ENCODE measurements at regions not wholly inside any gene's neighbourhood (a gene's known extent, or its start where the extent isn't known, plus 50 kb on each side); places are given as distances from the start of the nearest gene placed in this dataset.

DNA sequence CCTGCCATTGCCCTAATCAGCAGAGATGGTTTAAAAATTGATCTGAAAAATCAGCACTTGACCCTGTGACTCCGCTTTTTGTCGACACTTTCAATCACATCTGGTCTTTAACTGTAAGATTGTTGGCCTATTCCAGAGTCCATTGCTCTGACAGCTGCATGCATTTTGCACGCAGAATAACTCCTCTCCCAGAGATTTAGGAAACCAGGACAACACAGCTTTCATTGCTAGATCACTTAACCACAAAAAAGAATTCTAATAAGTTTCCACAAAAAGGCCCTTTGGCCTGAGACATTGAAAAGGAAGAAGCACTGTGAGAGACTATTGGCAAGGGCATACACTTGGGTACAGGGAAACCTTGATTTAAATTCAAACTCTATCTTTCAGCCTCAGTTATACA lies 373.1 kb downstream of the TGFB2 start:
- no peak for DNase-seq

- no peak for DNase-seq
These were observed 373.8 kb downstream of the TGFB2 start for GRCh38 chr1:218718977-218719376.

DNA sequence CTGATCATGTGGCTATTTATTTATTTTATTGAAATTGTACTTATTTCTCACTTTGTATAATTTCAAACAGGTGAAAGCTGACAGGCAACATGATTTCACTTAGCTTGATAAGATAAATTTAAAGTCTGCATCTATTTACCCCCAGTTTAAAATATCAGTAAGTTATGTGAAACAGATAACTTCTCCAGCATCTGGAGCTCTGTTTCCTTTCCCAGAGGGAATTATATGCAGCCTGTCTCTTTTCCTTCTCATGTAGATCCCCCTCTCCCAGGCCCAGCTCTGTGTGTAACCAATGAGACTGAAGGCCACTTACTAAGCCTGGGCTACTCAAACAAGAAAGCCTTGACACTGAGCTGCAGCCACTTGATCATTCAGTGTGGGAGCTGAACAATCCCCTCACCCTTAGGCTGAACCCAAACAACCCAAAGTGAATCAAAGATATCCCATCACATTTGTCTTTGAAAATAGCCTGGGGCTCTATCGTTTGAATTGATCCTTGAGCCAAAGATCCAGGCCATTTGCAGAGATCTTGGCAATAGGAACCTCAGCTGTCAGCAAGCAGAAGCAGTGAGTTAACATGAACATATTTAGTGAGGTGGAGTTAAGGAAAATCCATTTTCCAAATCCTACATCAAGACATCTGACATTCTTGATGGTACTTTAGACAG lies 383.9 kb downstream of the TGFB2 start:
- no peak for DNase-seq

DNA sequence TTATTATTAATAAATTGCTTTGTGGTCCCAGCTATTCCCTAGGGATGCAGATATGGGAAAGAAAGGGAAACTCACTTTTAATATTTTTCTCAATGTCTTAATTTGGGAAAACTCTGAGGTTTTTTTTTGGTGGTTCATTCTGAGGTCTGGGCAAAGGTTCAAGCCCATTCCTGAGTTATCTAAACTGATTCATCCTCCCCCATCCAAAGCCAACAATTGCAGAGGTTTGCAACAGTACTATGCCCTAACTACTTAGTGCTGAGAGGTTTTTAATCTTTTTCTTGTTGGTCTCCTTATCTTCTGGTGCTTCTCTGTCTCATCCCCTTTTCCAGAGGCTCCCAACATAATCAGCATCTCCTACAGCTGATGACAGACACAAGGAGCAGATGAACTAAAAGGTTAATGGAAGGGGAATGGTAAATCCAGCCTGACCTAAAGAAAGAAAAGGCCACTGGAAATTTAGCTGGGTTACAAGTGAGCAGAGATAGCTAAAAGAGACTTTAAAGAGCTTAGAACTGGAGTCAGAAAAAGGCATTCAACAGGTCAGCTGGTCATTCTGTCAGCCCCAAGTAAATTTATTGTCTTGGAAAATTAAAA lies 390.4 kb downstream of the TGFB2 start:
- DNase-seq, result no peak

GRCh38 chr1:218739426-218739825 lies 394.3 kb downstream of the TGFB2 start:
- DNase-seq, result no peak

DNA sequence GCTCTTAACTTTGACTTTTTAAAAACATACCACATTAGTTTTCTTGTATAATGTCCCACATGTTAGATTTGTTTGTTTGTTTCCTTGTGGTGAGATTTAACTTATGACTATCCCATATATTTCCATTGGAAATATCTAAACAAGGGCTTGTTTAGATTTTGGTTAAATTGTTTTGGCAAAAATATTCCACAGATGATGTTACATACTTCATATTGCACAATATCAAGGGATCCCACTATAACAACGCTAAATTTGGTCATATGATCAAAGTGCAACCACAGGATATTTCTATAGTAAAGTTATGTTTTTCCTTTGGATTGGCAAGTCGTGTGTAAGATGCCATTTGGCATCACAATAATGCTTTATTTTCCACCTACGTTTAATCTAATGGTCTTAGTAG lies 396.7 kb downstream of the TGFB2 start:
- no peak for DNase-seq

DNA sequence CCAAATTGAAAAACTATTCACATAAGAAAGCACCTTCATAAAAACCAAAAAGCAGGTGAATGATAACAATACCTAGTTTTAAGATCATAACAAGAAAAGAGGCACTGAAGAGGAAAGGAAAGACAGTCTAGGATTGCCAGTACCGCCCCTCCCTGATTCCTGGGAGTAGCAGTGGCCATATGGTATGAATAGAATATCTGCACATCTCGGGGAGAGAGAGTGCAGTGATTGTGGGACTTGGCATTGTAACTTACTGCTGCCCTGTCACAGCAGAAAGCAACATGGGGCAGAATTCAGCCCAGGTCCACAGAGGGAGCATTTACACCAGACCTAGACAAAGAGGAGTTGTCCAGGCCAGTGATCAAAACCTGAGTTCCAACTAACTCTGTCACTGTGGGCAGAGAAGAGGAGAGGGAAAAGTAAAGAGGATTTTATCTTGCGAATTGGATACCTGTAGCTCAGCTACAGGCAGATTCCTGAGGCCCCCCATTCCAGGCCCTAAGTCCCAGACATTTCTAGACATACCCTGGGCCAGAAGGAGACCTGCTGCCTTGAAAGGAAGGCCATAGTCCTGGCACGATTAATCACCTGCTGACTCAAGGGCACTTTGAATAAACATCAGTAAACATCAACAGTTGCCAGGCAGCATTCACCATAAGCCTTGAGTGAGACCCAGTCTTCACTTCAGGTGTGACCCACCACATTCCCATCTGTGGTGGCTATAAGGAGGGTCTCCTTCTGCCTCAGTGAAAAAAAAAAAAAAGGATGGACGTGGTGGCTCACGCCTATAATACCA lies 397.5 kb downstream of the TGFB2 start:
- no peak for DNase-seq

GRCh38 chr1:218743861-218744505 lies 398.8 kb downstream of the TGFB2 start:
- DNase-seq, result no peak

DNA sequence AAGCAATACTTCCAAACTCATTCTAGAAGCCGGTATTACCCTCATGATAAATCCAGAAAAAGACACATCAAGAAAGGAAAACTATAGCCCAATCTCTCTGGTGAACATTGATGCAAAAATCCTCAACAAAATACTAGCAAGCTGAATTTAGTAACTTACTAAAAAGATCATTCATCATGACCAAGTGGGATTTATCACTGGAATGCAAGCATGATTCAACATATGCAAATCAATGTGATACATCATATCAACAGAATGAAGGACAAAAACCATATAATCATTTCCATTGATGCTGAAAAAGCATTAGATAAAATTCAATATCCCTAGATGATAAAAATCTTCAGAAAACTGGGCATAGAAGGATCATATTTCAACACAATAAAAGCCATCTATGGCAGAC lies 402.9 kb downstream of the TGFB2 start:
- DNase-seq, result no peak

- no peak for DNase-seq
These were observed 405.3 kb downstream of the TGFB2 start for GRCh38 chr1:218750216-218750970.

- no peak for DNase-seq
These were observed 406.2 kb downstream of the TGFB2 start for GRCh38 chr1:218751208-218751948.

- DNase-seq, result no peak
These were observed 407.0 kb downstream of the TGFB2 start for GRCh38 chr1:218752126-218752525.

DNA sequence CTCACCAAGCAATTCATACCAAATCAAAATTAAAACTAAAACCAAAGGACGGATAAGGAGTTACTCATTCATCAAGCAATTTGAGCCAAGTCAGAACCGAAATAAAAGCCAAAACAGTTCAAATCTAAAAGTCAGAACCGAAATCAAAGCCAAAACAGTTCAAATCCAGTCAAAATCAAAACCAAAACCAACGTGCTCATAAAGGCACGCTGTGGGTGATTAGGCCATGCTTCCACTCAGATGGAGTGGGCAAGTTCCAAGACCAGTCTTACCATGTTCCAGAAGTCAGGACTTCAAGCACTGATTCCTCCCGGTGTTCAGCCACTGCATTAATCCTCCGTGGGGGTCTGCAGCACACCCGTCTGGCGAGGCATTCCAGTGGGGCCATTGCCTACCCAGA lies 409.3 kb downstream of the TGFB2 start:
- DNase-seq, result no peak

- no peak for DNase-seq
These were observed 410.0 kb downstream of the TGFB2 start for GRCh38 chr1:218755128-218755527.

- no peak for DNase-seq
These were observed 413.9 kb upstream of the LYPLAL1 start for GRCh38 chr1:218759795-218760194.

- DNase-seq, result no peak
These were observed 412.8 kb upstream of the LYPLAL1 start for GRCh38 chr1:218760601-218761570.

- no peak for DNase-seq
These were observed 410.1 kb upstream of the LYPLAL1 start for GRCh38 chr1:218763538-218763937.

DNA sequence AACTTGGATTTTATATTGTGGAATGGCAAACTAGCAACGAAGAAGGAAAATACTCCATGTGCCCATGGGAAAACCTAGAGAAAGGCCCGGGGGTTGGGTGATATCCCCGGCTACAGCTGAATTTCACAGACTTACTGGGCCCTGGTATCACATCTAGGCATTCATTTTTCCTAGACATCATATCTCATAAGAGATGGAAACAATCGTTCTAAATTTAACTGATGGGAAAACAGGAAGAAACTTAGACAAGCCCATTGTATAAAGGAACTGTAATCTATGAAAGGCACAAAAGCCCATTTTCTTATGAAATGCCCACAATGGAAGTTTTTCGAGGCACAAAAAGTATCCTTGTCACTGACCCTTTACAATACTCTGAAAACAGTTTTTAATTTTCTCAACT lies 407.9 kb upstream of the LYPLAL1 start:
- no peak for DNase-seq

DNA sequence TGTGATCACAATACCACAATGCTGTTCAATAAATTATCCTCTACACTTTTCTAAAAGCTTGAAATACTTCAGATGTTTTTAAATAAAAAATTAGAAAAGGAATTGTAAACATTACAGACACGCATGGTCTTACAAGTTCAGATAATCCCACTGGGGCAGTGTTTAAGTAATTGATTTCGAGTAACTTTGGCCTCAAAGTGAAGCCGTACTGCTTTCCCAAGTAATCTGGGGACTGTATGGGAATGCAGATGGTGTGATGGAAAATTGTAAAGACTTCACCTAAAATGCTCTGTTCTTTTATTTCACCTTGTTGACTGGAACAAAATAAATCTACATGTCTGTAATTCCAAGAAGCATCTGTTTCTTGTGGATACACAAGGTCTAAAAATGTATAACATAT lies 401.7 kb upstream of the LYPLAL1 start:
- no peak for DNase-seq

DNA sequence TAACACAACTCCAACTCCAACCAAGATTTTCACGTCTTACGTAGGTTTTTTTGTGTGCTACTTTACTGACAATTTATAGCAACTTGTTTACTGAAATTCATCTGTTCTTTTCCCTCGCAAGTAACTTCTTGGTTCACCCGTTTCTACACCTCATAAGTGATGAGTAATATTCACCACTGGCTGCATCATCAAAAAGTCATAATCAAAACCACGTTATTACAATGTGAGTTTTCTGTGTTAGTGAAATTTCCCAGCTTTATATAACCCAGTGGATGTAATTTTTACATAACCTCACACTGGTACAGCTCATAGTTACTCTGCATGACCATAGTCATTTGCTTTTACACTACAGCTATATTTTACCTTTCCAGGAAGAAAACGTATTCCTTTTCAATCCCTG lies 401.1 kb upstream of the LYPLAL1 start:
- DNase-seq, result no peak

DNA sequence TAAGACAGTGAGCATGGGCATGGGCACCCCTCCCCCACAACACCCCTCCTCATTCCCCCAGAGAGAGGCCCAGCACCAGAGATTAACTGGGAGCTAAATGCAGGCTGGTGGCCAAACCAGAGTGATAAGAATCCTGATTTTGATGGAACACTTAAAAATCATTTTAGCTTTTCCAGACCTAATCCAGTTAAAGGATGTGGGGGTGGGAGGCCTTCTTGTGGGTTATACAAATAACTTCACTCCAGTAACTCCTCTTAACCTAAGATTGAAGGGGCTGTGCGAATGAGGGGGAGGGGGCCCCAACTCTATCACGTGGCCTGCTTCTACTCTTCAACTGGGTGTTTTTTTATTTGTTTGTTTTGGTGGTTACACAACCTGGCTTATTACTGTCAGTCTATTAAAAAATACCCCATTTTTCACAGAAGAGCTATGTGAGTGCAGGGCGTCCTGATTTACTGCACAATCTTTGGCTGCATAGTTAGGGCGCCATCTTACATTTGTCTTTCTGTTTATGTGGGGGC lies 398.1 kb upstream of the LYPLAL1 start:
- DNase-seq, result no peak

Data from DMS 273 treated with DMSO at 0.1 percent for 48 hours (cell line).